BE2C (cell line): ENCODE measurements at regions not wholly inside any gene's neighbourhood (a gene's known extent, or its start where the extent isn't known, plus 50 kb on each side); places are given as distances from the start of the nearest gene placed in this dataset.

Experiments
- DNase-seq: peaks from one replicate; pipeline ENCODE4 v3.0.0-alpha.2; 2020
- H3K27me3 ChIP-seq: fragments of 250-450 bp; sonication (Bioruptor Pico); 2 replicates; pipeline ENCODE4 v1.5.1; 2020; ENCODE audit warnings: mild to moderate bottlenecking
- H3K36me3 ChIP-seq: fragments of 250-450 bp; sonication (Bioruptor Pico); 2 replicates; pipeline ENCODE4 v1.5.1; 2020; ENCODE audit warnings: mild to moderate bottlenecking
- H3K4me1 ChIP-seq: fragments of 250-450 bp; sonication (Bioruptor Pico); 2 replicates; pipeline ENCODE4 v1.5.1; 2020
- H3K4me3 ChIP-seq: 2 replicates; pipeline ENCODE4 v1.5.1; 2011; ENCODE audit warnings: low read depth, low read length
- H3K9me3 ChIP-seq: fragments of 250-450 bp; sonication (Bioruptor Pico); 2 replicates; pipeline ENCODE4 v1.5.1; 2020
- CTCF ChIP-seq: IDR thresholded peaks from 2 replicates; pipeline ENCODE4 v1.5.1; 2012; ENCODE audit warnings: mild to moderate bottlenecking, low read depth, low read length

- Histone ChIP-seq H3K4me3 (no peak overlapping the region), H3K9me3 (no peaks in the 10 kb centered on the region), H3K27me3 (no peaks in the 10 kb centered on the region), H3K4me1 (no peaks in the 10 kb centered on the region), H3K36me3 (no peaks in the 10 kb centered on the region)
- TF ChIP-seq CTCF: no peak
- DNase-seq: no peak
These were observed 87.4 kb upstream of the PLCB4 start for GRCh38 chr20:8981482-8981881.

GRCh38 chr20:8983478-8984345, 85.2 kb upstream of the PLCB4 start:
- Histone ChIP-seq H3K4me3 (no peak overlapping the region), H3K9me3 (no peaks in the 10 kb centered on the region), H3K27me3 (no peaks in the 10 kb centered on the region), H3K36me3 (no peaks in the 10 kb centered on the region), H3K4me1 (no peaks in the 10 kb centered on the region)
- no peak for DNase-seq
- TF ChIP-seq CTCF: no peak

- no peak for TF ChIP-seq CTCF
- no peak overlapping the region for H3K4me3 ChIP-seq
These were observed 82.3 kb upstream of the PLCB4 start for GRCh38 chr20:8986631-8987030.

GRCh38 chr20:8990770-8991169, 78.1 kb upstream of the PLCB4 start:
- H3K9me3 ChIP-seq: no peaks in the 10 kb centered on the region
- H3K4me3 ChIP-seq: no peak overlapping the region
- DNase-seq: no peak
- H3K27me3 ChIP-seq: no peaks in the 10 kb centered on the region
- H3K4me1 ChIP-seq: no peaks in the 10 kb centered on the region; the same call in none of the 2 replicates
- TF ChIP-seq CTCF: no peak
- no peaks in the 10 kb centered on the region for H3K36me3 ChIP-seq

More at GRCh38 chr20:8986631-8987030, 82.3 kb upstream of the PLCB4 start:
- Histone ChIP-seq H3K4me1 (no peaks in the 10 kb centered on the region), H3K36me3 (no peaks in the 10 kb centered on the region), H3K27me3 (no peaks in the 10 kb centered on the region), H3K9me3 (no peaks in the 10 kb centered on the region)
- DNase-seq: no peak

GRCh38 chr20:8994045-8994444, 74.8 kb upstream of the PLCB4 start:
- DNase-seq: no peak
- Histone ChIP-seq H3K9me3 (no peaks in the 10 kb centered on the region), H3K4me1 (peaks cover 16% of the 10 kb centered on the region), H3K36me3 (no peaks in the 10 kb centered on the region), H3K4me3 (no peak overlapping the region), H3K27me3 (no peaks in the 10 kb centered on the region)
- TF ChIP-seq CTCF: no peak

- Histone ChIP-seq H3K36me3 (no peaks in the 10 kb centered on the region), H3K27me3 (no peaks in the 10 kb centered on the region), H3K4me1 (peaks cover 16% of the 10 kb centered on the region), H3K4me3 (no peak overlapping the region), H3K9me3 (no peaks in the 10 kb centered on the region)
- TF ChIP-seq CTCF: no peak
- no peak for DNase-seq
These were observed 73.1 kb upstream of the PLCB4 start for GRCh38 chr20:8995761-8996160.
